HG03354 (cell line): ENCODE measurements at regions not wholly inside any gene's neighbourhood (a gene's known extent, or its start where the extent isn't known, plus 50 kb on each side); places are given as distances from the start of the nearest gene placed in this dataset.

Experiments
- ATAC-seq: cut with Tn5 transposase; IDR thresholded peaks from one replicate; pipeline ENCODE4 v1.9.1; 2021; ENCODE audit warnings: mild to moderate bottlenecking; ENCODE audit not compliant: unreplicated experiment, poor library complexity, severe bottlenecking

DNA sequence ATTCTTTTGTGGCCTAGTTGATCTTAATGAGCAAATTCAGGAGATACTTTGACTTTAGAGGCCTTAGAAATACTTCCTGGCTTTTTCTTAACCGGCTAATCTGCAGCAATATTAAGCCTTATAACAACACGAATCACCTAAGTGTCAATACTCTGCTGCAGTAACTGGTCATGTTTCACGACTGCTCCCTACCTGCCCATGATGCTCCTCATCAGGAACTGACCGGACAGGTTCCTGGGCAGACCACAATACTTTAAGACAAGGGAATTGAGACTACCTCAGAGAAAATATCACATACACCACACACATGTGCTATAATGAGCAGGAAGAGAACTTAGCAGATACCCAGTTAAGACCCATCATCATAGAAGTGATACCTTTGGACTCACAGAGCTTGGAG, 211.9 kb upstream of the BMP4 start:
- ATAC-seq, result no peak

DNA sequence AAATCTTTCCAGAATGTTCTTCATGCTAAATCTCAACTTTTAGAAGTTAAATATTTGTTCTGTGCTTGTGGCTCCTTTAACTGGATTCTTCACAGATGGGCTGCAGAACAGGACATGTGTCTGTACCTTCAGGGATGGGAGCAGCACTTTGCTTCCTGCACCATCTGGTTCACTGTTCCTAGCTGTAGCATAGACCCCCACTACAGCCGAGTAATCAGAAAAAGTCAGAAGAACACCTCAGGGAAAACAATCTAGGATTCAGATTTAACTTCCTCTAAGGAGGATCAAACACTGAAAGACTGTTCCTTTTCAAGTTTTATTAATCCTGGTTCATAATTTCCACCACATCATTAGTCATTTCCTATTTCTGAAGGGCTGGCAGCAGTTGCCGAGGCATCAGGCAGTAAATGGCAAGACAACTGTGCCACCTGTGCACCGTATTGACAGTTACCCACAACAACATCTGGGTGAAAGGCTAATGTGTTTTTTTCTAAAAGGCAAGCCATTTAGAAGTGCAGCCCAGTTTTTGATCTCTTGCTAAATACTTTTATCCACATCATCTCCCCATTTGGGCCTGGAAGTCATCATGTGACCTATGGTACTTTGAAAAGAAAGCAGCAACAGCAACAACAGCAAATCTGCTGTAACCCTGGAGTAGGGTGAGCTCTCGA, 212.8 kb upstream of the BMP4 start:
- ATAC-seq, result no peak

DNA sequence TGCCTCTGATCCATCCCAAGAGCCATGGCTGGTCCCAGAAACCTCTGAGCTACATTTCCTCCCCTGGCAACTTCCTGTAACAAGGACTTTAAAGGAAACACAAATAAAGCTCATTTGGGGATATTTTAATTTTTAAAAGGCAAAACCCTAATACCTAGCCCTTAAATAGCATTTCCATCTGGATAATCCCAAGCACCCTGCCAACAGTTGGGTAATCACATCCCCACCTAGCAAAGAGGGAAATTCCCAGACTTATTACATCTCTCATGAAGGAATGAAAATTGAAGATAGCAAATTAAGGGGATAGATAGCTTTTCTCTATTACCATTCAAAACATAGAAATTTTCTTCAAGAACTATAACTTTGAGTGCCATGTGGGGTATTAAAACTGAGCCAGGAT, 213.7 kb upstream of the BMP4 start:
- no peak for ATAC-seq

DNA sequence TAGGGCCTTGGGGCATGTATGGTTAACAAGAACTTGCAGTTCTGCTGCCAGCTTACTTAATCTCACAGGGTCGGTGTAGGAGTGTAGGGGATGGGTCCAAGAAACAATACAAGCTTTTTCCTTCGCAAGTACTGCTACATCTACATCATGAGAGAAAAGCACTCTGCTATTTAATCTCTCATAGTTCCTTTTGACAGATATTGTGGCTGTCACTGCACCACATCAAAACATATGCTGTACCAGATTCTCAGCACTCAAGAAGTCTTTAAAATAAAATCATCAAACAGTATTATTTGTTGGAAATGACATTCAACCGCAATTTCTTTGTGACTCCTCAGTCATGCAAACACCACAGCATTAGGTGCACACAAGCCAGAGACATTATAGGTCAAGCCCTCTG, 215.5 kb upstream of the BMP4 start:
- no peak for ATAC-seq

DNA sequence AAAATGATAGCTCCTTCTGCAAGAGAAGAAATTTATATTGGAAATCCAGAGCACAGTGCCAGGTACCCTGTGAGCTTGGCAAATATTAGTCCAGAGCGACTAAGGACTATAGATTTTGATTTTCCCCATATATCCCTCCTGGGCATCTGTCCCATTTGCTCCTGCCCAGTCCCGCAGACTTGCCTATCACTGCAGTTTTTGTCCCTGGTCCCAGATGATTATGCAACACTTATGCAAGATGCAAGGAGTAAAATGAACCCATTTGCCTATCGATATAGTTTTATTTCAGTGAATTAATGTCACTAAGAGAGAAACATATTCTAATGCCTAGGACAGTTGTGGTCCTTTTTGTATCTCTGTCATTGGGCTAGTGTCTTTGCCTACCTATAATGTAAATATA, 215.9 kb upstream of the BMP4 start:
- no peak for ATAC-seq

DNA sequence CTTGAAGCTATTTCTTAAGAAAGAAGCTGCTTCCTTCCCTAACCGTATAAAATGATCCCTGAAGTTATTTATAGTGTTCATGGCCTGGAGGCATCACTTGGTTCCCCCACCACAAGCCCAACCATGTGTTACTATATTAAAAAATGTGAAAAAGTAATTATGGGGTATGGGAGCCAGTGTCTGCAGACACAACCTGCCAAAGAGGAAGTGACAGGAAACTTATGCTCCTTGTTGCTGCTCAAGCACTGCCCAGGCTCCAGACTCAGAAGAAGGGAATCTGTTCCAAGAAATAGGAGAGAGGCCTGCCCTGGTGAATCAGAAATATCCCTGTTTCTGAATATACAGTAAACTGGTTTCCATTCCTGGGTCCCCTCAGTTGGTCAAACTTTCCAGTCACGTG, 217.2 kb upstream of the BMP4 start:
- ATAC-seq, result no peak

DNA sequence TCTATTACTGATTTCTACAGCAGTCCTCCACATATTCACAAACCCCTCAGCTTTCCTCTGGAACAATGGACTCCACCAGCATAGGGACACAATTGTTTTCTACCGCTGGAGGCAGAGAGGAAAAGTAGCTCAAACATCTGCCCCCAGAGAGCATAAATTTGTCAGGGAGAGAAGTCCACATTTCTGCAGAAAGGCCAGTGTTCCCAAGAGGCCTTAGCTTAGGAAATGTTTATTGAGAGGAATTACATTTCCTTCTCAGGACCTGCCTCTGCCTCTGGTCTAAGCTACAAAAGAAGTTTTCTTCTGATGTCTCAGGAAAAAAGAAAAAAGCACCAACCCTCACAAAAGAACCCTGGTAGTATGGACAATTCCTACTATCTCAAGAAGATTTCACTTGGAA, 217.8 kb upstream of the BMP4 start:
- ATAC-seq, result no peak

DNA sequence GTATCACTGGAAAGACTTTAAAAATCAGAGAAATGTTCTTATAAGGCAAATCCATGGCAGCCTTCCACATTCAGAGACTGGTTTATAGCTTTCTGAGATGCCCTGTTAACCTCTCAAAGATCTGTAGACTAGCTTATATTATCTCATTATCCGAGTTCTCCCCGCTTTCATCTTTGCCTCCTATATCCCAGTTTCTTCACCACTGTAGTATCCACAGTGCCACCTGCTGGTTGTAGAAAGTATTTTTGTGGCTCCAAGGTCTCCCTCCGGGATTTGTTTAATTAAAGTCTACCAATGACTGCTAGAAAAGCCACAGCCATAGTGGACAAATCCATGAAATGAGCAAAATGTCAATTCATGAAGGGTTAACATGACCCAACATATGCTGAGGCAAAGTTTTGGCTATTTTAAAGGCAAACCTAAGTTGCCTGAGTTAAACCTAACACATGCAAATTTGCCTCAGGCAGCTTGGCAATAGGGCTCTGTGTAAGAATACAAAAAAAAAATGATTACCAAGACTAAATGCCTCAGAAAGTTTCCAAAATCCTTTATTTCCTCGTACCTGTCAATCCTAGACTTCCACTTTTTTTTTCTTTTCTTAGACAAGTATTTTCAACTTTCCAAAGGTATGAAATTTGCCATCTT, 218.8 kb upstream of the BMP4 start:
- ATAC-seq, result no peak

DNA sequence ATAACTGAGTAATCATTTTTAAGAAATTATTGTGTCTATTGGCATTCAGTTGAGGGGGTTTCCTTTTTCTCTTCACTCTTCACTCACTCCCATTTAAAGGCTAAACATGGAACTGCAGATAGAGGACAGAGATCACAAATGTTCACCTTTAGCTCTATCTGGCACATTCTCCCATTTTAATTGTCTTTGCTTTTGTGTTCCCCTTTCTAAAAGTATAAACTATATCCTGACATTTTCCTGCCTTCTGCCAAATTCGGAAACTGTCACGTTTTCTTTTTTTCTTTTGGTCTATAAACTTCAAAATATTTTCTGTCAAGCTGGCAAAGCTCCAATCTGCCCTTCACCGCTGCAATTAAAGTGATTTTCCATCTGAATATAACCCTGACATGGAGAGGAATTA, 219.8 kb upstream of the CDKN3 start:
- ATAC-seq, result no peak

DNA sequence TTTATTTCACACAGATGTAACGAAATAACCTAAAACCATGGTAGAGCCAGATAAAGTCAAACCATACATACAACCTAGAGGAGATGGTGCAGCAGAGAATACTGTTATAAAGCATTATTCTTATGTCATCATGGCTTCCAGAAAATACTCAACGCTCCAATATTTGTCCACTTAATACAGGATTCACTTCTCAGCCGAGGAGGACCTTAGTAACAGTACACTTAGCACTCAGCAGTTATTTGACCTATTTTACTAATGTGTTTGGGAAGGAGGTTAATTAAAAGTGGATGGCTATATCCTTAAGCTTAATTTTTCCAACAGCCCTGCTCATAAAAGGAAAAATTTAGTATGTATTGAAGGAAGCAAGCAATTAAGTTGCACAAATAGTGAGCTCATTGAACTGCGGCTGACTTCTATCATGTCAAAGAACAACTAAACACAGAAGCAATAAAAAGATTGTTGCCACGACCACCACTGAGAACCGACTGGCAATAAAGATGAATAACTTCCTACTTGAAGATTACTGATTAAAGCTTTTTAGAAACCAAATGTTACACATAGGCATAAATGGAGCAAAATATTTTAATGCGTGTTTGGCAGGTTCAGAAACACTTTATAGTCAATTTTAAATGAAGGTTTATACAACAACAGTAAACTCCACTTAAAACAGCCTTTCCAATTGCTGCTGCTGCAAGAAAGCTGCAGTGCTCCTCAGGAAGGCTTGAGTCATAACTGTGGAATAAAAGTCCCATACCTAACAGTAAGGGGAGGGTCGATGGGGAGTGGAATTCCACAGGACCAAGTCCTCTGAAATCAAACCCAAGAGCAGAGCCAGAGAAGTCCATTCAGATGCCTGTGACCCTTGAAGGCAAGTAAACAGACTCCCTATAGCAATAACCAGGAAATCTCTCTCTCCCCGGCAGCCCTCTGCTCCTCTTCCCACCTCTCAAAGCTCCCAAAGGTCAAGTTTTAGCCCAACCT, 218.9 kb upstream of the CDKN3 start:
- no peak for ATAC-seq

DNA sequence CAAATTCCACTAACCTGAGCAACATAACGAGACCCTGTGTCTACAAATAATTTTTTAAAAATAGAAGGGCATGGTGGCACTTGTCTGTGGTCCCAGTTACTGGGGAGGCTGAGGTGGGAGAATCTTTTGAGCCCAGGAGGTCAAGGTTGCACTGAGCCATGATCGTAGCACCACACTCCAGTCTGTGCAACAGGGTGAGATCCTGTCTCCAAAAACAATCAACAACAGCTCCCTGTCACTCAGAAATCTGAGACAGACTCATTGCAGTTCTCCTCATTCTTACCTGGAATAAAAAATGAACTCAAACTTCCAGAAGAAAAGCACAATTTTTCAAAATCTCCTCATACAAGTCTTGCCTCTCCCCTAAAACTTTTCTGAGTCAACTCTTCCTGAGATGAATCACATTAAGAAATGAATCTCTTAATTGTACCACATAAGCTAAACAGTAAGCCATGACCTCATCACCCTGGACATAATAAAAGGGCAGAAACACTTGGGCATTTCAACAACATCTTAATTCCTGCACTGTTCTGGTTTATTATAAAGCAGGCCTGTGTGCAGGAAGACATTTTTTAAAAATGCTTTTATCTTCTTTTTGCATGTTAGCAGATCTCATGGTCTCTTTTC, 214.3 kb upstream of the CDKN3 start:
- no peak for ATAC-seq

DNA sequence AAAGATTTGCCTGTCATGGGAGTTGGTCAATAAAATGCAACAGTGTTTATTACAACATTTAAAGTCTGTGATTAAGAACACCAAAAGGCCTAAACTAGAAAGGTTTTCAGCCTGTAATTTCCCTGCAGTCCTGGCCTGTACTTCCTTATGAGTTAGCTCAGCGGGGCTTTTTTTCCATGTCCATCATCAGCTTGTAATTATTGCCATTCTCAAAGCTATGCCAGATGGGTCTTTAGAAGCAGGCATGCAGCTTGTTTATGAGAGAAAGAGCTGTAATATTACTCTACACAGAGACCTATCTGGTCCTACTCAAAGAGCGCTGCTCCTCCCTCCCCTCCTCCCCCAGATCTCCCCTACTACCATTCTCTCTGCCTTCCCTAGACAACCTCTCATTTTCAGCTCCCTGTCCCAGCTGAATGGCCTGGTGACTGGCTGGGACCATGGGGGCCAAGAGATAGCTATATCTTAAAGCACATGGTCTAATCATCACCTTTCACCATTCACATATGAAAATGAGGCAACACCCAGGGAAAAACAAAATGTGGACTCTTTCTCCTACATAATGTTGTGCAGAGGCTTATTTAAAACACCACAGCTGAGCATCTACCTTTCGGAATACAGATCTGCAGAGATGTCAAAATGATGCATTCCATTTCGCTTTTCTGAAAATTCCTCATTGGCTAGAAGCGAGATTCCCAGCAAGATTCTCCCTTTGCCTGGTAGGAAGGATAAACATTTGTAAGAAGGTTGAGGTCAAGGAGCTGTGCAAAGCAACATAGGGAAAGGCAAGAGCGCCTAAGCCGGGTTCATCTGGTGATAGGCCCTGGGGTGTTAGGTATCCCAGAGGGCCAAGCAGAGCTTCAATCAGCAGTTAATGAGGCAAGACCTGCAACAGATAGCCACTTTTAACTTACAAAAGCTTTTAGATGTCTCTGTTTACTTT, 209.7 kb upstream of the CDKN3 start:
- ATAC-seq, result no peak

DNA sequence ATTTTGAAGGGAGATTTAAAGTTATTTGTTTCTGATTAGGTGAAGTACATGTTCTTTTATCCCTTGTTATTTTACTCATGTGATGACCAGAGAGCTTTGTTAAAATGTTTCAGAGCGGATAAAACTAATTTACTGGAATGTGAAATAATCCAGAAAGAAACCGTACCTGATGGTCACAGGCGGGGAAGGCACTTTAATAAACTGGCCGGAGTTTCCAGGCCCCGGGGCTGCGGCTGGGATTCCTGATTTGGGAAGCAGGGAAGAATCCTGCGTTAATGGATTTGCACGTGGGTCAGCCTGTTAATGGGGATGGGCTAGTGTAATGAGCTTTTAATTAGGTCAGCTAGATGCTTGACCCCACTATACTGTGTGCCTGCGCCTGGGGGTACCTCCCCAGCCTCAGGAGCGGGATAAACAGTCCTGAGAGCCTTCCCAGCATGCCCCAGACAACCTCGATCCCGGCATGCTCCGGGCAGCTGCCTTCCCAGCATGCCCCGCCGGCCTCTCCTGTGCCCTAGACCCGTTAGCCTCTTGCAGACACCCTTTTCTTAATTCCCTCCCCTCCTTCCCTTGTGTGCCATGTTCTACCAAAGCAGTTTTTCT, 208.6 kb upstream of the CDKN3 start:
- ATAC-seq, result no peak

DNA sequence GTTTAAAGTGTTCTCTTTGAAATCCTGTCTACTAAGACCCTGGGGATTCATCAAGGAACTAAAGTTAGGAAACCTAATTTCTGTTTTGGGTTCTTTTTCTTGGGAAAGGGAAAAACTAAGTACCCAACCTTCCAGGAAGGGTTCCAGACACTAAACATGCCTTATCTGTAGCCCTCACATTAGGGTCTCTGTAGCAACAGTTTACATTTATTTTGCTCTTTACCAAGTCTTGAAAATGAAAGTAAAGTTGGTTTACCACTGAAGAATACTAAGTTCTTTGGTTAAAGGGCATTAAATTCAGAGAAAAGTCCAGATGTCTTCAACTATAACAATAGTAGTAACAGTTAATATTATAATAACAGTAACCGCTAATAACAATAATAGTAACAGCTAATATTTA, 207.5 kb upstream of the CDKN3 start:
- ATAC-seq, result no peak

DNA sequence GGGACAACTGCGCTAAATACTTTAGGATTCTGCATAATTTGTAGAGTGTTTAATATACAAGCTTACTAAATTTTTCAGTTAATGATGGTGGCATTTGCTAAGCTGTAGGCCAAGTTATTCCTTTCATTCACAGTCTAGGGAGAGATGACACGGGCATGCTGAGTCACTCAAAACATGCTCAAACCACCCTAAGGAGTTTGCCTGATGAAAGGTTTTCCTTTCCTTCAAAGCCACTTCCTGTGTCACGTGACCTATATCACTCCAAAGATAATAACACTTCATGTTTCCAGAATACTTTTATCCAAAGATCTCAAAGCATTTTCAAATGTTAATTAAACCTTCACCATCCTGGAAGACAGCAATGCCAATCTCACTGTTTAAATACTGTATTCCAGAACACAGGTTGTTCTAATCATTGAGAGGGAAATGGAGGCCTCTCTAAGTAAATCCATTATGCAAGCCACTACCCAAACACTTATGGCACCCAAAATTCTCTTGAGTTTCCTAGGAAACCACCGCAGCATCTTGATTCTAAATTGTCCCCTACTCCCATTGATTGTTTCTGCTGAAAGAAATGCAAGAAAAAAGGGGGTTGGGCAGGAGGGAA, 207.0 kb upstream of the CDKN3 start:
- ATAC-seq, result no peak

DNA sequence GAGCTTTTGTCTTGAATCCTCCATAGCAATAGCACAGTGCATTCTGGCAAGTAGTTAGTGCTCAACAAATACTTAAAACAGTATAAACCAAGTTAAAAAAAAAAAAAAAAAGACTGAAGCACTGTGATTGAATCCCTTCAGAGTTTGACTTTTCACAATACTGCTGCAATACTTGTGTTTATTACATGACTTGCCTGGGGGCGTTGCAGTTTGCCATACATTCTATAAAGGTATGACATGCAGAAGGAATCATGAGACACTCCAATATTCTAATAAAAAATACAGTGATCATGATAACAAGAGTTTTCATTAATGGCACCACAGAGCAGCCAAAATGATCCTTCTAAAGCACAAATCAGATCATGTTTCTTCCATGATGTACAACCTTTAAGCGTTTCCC, 205.0 kb upstream of the CDKN3 start:
- ATAC-seq, result no peak

DNA sequence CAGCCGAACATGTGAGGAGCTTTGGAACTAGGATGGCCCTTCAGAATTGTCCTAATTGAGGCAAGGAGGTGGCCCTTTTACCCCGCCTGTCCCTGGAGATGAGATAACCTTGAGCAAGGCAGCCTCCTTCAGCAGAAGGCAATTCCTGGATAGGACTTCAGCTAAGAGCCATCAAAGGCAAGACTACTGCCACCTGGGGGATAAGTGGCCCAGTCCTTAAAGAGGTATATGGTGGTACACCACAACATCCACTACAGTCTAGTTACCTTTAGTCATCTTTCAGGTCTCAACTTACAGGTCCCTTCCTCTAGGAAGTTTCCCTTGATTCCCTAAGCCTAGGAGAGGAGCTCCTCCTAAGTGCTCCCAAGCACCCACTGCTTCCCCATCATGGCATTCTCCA, 204.2 kb upstream of the CDKN3 start:
- no peak for ATAC-seq

DNA sequence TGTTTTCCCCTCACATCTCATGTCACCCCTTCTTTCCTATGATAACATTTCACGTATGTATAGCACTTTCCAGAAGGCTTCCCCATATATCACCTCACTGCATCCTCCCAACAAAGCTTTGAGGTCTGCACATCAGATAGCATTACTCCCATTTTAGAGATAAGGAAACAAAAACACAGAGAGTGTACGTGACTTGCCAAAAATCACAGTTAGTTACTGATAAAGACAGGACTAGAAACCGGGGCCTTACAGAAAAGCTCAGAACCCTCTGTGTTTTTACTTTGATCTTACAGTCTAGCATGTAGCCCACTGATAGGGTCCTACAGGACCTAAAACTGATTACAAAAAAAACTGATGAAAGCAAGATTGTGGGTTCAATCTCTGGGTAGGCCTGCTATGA, 202.9 kb upstream of the CDKN3 start:
- no peak for ATAC-seq

DNA sequence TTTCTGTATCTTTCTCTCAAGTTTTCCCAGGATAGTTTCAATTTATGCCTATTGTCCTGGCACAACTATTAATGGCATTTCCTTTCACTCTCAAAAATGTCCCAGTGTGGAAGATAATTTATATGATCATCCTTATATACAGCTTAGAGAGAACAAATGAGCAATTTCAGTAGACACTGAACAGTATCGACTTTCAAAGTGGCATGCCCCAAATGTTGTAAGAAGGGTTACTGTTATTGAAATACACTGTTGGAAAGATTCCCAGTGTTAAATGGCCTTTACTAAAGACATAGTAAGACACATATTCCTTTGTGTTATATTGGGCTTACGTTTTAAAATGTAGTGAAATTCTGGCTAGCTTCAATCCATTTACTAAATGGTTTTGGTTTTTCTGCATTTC, 202.3 kb upstream of the CDKN3 start:
- ATAC-seq, result no peak
